ENCODE measurements at regions not wholly inside any gene's neighbourhood (a gene's known extent, or its start where the extent isn't known, plus 50 kb on each side); places are given as distances from the start of the nearest gene placed in this dataset.

GRCh38 chr13:68023838-68024581 lies 793.9 kb upstream of the PCDH9 start:
- H3K9me3 ChIP-seq (ENCODE audit: insufficient read depth, low read length) = no peaks in the 10 kb centered on the region
- H3K9ac ChIP-seq (ENCODE audit: low read length) = no peak overlapping the region
- H3K4me2 ChIP-seq (ENCODE audit: low read length) = no peak overlapping the region
- TF ChIP-seq CTCF (IDR thresholded peaks at IDR 0.05; ENCODE audit: low read depth, low read length) (no peak), EZH2phosphoT487 (IDR thresholded peaks at IDR 0.05; ENCODE audit: low read depth) (no peak)
- H4K20me1 ChIP-seq (ENCODE audit: insufficient read depth, low read length) = no peaks in the 10 kb centered on the region
- no peaks in the 10 kb centered on the region for H3K27me3 ChIP-seq (ENCODE audit: low read depth, low read length)
- H3K4me1 ChIP-seq (ENCODE audit: low read length) = no peaks in the 10 kb centered on the region
- H3K4me3 ChIP-seq (ENCODE audit: low read length) = no peak overlapping the region
- H2AFZ ChIP-seq (ENCODE audit: low read depth, low read length) = no peak overlapping the region
- H3K36me3 ChIP-seq (replicated peaks; ENCODE audit: low read depth, low read length) = no peaks in the 10 kb centered on the region
- H3K27ac ChIP-seq (ENCODE audit: low read length) = no peak overlapping the region
- no peaks in the 10 kb centered on the region for H3K79me2 ChIP-seq (ENCODE audit: low read length)

GRCh38 chr13:68019901-68020300 lies 789.8 kb upstream of the PCDH9 start:
- H3K9ac ChIP-seq (ENCODE audit: low read length) = no peak overlapping the region
- no peaks in the 10 kb centered on the region for H3K4me1 ChIP-seq (ENCODE audit: low read length)
- H4K20me1 ChIP-seq (ENCODE audit: insufficient read depth, low read length) = no peaks in the 10 kb centered on the region
- no peak overlapping the region for H3K27ac ChIP-seq (ENCODE audit: low read length)
- H3K4me2 ChIP-seq (ENCODE audit: low read length) = no peak overlapping the region
- H3K36me3 ChIP-seq (replicated peaks; ENCODE audit: low read depth, low read length) = no peaks in the 10 kb centered on the region
- H3K27me3 ChIP-seq (ENCODE audit: low read depth, low read length) = no peaks in the 10 kb centered on the region
- TF ChIP-seq CTCF (IDR thresholded peaks at IDR 0.05; ENCODE audit: low read depth, low read length) = no peak
- H3K79me2 ChIP-seq (ENCODE audit: low read length) = no peaks in the 10 kb centered on the region
- H3K9me3 ChIP-seq (ENCODE audit: insufficient read depth, low read length) = no peaks in the 10 kb centered on the region
- no peak overlapping the region for H2AFZ ChIP-seq (ENCODE audit: low read depth, low read length)
- H3K4me3 ChIP-seq (ENCODE audit: low read length) = no peak overlapping the region

GRCh38 chr13:68009546-68009945 lies 779.4 kb upstream of the PCDH9 start:
- Histone ChIP-seq H3K36me3 (replicated peaks; ENCODE audit: low read depth, low read length) (no peaks in the 10 kb centered on the region), H3K4me2 (ENCODE audit: low read length) (no peak overlapping the region)
- TF ChIP-seq EZH2phosphoT487 (IDR thresholded peaks at IDR 0.05; ENCODE audit: low read depth) (no peak), CTCF (IDR thresholded peaks at IDR 0.05; ENCODE audit: low read depth, low read length) (no peak)

GRCh38 chr13:68007576-68007975 lies 777.4 kb upstream of the PCDH9 start:
- Histone ChIP-seq H3K9me3 (ENCODE audit: insufficient read depth, low read length) (no peaks in the 10 kb centered on the region), H3K9ac (ENCODE audit: low read length) (no peak overlapping the region), H3K4me3 (ENCODE audit: low read length) (no peak overlapping the region), H3K4me2 (ENCODE audit: low read length) (no peak overlapping the region), H2AFZ (ENCODE audit: low read depth, low read length) (no peak overlapping the region), H3K79me2 (ENCODE audit: low read length) (no peaks in the 10 kb centered on the region), H3K36me3 (replicated peaks; ENCODE audit: low read depth, low read length) (no peaks in the 10 kb centered on the region), H3K27ac (ENCODE audit: low read length) (no peak overlapping the region), H3K27me3 (ENCODE audit: low read depth, low read length) (no peaks in the 10 kb centered on the region), H3K4me1 (ENCODE audit: low read length) (no peaks in the 10 kb centered on the region), H4K20me1 (ENCODE audit: insufficient read depth, low read length) (no peaks in the 10 kb centered on the region)
- no peak for TF ChIP-seq EZH2phosphoT487 (IDR thresholded peaks at IDR 0.05; ENCODE audit: low read depth)

More at GRCh38 chr13:68009546-68009945, 779.4 kb upstream of the PCDH9 start:
- H3K79me2 ChIP-seq (ENCODE audit: low read length) = no peaks in the 10 kb centered on the region
- no peak overlapping the region for H3K27ac ChIP-seq (ENCODE audit: low read length)
- no peak overlapping the region for H3K4me3 ChIP-seq (ENCODE audit: low read length)
- H3K27me3 ChIP-seq (ENCODE audit: low read depth, low read length) = no peaks in the 10 kb centered on the region
- no peak overlapping the region for H2AFZ ChIP-seq (ENCODE audit: low read depth, low read length)
- no peaks in the 10 kb centered on the region for H3K9me3 ChIP-seq (ENCODE audit: insufficient read depth, low read length)
- no peaks in the 10 kb centered on the region for H3K4me1 ChIP-seq (ENCODE audit: low read length)
- H3K9ac ChIP-seq (ENCODE audit: low read length) = no peak overlapping the region
- no peaks in the 10 kb centered on the region for H4K20me1 ChIP-seq (ENCODE audit: insufficient read depth, low read length)
